NCI-H2171 treated with DMSO at 0.1 percent for 48 hours (cell line): ENCODE measurements at regions not wholly inside any gene's neighbourhood (a gene's known extent, or its start where the extent isn't known, plus 50 kb on each side); places are given as distances from the start of the nearest gene placed in this dataset.

ENCODE experiments used
- DNase-seq: peaks from one replicate; lab custom pipeline; 2025; lab: John Stamatoyannopoulos, UW

DNA sequence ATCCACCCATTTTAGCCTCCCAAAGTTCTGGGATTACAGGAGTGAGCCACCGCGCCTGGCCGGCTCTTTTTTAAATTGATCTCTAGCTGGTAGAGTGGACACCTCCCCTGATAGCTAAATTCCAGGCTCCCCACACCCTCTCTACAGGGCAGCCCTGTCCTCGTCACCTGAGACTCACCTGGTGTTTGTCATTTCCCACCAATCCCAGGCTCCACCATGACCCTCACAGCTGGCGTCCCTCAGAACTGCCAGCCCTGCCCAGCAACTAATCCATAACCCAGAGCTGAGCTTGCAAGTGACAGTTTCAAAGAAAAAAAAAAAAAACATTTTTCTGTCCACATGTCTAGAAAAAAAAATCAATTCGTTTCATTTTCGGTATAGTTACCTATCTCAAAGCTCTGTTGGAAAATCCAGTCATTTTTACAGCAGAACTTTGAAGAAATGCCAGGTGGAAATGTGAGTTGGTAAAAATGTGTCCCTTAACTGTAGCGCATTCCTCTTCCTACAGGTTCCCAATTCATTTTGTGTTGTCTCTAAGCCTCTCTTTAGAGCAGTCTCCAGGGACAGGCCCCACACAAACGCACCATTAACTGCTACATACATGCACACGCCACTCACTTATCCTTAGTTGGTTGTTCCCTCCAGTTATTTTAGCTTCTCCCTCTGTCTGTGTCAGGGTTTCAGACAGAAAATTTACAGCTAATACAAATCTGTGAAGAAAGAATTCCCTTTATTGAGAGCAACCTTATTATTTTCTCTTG lies 294.7 kb downstream of the FBXO15 start:
- no peak for DNase-seq

DNA sequence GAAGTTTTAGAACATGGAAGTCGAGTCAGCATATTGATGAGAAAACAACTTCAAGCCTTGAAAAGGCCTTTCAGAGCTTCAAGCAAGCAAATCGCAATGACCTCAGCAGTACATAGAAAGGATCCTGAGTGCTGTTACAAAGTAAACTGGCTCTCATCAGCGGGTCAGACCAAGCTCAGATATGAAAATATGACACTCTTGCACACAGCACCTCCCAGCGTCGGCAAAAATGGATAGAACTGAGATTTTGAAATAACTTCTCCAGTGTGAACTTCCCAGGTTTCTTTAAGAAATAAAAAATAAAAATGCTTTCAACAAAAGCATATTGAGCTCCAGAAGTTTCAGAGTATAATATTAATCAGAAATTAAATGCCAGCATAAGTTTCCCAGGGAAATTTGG lies 296.9 kb downstream of the FBXO15 start:
- DNase-seq, result no peak

DNA sequence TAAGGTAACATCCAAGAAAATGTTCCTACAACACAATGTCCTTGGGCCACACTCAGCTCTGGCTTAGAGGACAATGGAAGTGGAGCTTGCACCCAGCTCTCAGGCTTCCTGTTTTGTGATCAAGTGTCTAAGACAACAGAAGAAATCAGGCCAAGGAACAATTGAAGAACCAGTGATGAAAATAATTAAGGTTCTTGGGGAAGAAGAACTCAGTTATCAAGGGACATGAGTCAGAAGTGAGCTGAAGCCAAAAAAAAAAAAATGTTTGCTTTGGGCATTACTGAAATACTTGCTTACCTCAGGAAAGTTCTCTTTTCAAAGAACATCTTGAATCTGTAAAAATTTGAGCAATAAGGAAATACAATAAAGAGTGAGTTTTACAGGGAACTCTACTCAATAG lies 299.0 kb downstream of the FBXO15 start:
- no peak for DNase-seq

DNA sequence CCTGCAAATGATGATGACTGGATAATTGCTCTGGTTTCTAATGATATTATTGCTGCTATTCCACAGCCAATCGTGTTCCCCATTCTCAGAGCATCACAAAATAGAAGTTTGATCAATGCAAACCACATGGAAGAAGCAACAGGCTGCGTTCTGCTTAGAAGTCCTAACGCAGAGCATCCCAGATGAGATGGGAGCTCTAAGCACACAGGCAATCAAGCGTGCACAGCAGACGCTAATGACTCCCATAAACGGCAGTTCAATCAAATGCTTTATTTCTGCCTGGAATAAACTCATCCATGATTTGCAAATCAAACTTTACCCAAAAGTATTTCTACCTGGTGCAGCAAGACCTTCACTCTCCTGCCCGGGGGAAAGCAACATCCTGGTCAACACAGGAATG lies 304.2 kb downstream of the FBXO15 start:
- no peak for DNase-seq

DNA sequence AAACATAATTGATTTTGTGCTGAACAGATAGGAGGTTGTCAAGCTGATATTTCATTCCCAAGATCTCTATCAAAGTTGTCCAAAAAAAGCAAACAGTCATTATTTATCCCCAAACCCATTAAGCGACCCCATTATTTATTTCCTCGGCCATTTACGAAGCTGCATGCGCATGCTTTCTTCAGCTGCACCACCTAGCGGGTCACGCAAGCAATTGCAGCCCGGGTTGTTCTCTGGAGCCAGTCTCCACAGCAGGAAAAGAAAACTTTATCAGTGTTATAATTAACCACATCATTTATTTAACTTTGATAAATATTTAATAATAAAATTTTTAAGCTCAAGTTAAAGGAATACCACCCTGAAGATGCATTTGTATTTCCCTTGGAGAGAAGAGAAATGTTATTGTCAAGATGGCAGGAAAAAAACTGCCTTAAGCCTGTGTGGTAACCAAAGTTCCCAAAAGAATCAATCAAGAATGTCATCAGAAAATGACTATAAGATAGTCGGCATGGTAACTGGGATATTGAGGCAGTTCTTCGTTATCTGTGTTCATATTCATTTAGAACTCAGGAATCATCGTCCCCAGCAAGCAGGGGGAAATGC lies 304.7 kb downstream of the FBXO15 start:
- no peak for DNase-seq

DNA sequence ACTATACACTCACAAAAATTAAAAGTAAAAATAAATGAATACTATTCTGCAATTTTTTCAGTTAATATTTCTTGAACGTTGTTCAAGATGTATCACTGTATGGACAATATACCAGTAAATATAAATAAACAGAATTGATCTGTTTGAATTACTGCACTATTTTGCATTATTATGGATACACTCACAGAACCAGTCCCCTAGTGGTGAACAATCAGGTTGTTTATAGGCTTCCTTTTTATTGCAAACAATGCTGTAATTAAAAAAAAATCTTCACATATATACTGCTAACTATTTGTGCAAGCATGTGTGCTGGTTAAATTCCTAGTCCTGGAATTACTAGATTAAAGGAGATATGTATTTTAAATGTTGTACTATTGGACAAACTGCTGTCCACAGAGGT lies 306.0 kb downstream of the FBXO15 start:
- no peak for DNase-seq

DNA sequence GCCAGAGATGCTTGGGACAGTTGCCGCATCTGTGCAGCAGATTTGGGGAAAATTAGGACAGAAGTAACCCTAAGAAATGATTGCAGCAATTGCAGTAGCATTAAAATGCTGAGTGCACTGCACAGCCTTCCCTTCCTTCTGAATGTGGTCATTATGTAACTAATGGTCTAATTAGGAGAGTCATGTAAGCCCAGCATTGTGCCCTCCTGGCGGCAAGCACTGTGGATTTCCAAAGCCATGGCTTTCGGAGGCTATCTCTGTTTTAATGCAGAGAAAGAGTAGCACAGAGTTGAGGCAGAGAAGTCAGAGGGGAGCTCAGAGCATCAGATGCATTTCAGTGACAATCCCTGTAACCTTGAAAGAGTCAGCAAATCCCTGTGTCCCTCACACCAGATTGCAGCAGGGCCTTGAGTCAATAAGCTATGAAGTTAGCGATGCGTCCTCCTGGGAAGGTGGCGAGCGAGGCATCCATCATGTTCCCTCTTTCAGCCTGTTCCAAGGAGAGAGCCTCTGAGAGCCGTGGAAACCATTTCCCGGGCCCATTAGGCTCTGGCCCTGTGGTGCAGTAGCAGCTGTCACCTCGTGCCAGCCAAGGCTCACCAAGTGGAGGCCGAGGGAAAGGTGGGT lies 307.2 kb downstream of the FBXO15 start:
- DNase-seq, result no peak

DNA sequence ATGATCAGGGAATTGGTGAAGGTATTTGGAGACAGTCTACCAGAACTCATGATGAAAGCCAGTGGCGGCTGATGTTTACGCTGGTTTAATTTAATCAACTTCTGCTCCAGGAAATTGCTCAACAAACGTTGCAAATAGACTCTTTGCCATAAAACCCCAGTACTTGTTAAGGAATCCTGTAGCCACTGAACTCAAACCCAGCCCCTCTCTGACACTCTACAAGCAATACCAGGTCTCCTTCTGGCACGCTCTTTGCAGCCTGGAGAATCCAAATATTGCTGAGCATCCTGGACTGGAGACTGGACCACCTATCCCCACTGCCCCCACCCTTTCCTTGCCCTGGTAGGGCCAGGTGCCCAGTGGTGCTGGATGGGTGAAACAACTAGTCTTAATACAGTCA lies 308.2 kb downstream of the FBXO15 start:
- no peak for DNase-seq

DNA sequence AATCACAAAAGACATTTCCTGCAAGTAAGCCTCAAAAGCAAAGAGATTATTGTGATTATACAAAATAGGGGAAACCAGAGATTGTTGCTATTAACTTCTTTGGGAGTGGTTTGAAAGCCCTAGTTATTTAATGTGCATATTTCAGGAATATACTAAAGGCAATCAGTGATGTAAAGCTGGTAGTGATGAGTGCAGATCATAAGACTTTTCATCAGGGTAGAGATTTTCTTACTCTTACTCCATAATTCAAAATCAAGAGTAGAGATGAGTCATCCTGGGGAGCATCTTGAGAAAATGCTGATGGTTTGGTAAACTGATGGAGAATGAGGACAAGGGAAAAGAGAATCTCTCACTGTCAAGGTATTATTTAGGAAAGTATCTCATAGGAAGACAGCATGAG lies 309.5 kb downstream of the FBXO15 start:
- DNase-seq, result no peak

DNA sequence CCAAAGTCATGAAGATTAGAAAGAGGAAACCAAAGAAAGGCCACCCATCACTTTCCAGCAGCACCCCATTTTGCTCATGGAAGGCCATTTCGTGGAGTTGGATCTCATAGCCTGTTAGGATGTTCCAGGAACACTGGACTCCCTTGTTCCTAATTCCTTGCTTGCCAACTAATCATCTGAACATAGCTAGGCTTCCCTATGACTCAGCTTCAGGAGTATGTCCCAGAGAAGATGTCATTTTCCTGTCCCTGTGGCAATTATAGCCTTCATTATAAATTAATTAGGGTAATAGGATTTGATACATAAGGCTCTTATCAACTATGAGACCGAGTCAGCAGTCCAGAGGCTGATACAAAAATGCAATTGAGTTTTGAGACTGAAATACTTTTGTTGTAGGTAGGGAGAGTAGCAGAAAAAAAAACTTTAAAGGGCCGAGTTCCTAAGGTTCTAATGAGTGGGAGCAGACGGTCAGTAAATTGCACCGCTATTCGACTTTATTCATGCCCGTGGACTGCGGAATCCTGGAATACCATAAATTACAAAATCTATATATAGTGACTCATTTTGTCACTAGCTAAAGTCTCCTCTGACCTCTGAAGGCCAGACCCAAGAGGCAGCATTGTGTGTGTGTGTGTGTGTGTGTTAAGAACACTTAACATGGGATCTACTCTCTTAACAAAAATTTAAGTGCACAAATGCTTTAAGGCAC lies 311.8 kb downstream of the FBXO15 start:
- no peak for DNase-seq

DNA sequence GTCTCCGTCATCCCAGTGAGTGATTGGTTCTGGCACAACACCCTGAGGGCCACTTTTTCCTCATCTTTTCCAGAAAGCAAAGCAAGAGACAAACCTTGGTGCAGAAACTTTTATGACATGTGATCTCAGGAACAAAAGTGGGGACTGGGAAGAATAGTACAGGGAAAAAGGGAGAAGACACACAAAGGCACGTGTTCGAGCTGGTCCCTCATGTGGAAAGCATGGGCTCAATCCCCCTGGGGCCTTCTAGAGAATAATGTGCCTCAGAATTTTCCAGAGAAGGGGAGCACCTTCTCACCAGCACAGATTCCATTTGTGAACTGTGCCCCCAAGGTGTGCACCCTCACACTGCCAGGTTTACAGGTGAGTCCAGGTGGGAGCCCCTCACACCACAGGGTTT lies 312.6 kb downstream of the FBXO15 start:
- DNase-seq, result no peak

DNA sequence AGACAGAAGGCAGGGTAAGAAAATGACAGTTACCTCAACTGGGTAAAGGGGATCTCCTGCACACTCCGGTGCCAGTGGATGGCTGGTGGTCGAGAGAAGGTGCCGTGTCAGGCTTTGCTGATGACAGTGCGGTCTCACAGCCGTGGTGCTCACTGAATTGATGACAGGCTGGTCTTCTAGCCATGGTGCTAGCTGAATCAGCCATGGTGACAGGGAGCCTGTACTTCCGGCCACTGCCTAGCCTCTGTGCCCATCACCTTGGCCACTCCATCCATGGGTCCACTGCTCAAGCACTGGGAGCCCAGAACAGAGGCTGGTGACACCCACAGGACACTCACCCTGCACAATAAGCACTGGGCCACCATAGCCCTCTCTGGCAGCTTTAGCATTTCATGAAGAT lies 315.9 kb downstream of the FBXO15 start:
- no peak for DNase-seq

DNA sequence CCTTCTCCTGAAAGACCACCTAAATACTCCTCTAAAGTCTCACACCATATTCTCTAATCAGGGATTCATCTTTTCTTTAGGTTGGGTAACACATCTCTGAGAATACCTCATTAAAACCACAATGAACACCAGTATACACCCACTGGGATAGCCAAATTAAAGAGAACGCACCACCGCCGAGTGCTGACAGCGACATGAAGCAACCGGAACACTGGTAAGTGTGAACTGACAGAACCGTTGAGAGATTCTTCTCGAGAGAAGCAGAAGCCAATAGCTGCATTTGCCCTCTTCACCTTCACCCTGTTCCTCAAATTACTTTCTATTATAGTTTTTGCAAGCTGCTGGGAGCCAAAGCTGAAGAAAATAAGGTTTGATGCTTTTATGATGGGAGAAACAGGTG lies 318.5 kb downstream of the FBXO15 start:
- no peak for DNase-seq

DNA sequence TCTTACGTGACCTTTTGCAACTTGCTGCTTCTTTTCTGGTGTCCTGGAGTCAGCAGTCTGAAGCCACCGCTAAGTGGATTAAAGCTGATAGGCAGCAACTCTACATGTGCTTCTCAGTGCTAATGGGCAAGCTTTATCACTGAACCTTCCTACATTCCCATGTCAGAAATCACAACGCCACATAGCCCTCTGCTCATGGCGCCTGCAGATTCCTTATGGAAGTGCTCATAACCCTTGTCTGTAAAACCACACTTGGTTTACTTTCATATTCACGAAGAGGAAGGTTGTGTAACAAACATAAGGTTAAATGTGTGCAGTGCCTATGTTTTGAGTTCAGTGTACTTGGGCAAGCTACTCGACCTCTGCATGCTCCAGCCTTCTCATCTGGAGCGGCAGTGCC lies 319.8 kb downstream of the FBXO15 start:
- no peak for DNase-seq

DNA sequence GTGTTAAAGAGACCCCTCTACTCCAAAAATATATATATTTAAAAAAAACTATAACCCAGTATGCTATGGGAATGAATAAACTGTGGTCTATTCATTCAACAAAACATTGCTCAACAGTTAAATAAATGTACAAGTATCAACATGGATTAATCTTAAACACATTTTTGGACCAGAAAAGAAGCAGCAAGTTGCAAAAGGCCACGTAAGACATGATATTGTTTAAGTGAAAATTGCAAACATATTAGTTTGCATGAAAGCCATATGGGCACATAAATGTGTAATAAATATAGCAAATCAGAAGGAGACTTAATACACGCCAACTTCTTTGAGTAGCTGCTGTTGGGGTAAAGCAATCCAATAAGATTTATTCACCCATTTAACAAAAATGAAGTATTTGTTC lies 321.5 kb downstream of the FBXO15 start:
- DNase-seq, result no peak

DNA sequence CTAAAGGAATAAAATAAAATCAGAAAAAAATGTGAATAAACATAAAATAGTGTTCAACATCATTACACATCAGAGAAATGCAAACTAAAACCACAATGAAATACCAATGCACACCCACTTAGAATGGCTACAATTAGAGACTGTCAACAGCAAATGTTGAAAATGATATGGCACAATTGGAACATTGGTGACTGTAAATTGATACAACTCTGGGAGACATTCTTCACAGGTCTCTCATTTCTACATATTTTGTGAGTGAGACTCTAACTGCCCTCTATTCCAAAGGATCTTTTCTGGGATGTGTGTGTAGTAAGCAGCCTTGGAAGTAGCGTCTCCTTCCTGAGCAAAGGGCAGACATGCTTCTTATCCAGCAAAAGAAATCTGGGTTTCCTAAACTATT lies 323.0 kb downstream of the FBXO15 start:
- no peak for DNase-seq

DNA sequence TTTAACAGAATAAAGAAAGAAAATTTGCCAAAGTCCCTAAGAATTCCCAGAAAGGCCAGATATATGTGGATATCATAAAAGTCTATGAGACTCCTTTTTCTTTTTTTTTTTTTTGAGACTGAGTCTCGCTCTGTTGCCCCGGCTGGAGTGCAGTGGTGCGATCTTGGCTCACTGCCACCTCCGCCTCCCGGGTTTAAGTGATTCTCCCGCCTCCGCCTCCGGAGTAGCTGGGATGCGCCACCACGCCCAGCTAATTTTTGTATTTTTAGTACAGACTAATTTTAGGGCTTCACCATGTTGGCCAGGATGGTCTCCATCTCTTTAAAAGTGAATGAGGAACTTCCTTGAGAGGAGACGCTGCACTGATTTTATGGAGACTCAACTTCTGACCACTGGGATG lies 335.2 kb downstream of the FBXO15 start:
- no peak for DNase-seq

DNA sequence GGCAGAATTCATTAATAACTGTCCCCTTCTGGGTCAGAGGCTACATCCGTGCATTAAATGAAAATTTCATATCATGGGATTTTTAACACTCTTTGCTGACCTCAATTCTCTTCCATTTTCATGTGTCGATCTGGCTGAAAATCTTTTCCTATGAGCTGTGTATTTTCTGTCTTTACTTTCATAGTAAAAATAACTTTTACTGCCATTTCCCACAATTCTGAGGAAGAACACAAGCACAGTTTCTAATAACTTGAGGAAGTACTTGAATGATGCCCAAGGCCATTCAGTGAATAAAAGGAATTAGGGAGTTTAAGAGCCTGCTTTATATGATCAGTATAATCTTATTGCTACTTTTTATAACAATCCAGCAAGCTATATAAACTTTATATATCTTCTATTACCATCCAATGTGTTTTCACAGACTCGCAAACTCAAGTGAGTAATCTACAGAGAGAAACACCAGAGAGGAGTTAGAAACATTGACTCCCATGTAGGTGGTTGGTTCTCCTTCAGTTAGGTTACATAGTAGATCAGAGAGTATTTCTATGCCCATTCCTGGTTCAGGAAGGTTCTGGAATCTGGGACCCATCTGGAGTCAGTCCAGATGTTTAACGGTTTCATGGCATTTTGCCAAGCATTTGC lies 340.0 kb downstream of the FBXO15 start:
- no peak for DNase-seq

DNA sequence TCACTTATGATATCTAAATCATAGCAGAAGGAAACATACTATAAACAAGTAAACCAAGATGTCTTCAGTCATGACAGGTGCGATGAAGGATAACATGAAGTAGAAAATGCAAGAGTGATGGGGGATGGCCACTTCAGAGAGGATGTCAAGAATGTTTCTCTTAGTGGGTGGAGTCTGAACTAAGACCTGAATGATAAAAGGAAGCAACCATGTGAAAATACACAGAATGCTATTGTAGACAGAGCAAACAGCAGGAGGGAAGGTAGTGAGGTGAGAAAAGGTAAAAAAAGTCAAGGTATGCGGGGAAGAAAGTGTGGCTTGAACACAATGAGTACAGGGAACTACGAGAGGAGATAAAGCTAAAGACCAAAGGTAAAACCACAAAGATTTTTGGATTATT lies 341.6 kb downstream of the FBXO15 start:
- no peak for DNase-seq

DNA sequence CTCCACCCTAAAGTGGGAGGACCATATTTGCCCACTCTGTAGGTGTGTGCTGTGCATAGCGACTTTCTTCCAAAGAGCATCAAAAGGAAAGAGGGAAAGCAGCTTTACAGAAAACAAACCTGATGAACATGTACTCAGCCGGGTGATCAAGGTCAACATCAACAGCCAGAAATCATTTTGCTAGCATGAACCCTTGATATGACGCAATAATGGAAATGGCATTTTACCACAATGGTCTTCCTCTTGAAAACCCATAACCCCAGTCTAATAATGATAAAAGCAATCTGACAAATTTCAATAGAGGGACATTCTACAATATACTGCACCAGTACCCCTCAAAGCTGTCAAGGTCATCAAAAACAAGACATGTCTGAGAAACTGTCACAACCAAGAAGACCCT lies 350.2 kb downstream of the FBXO15 start:
- DNase-seq, result no peak

DNA sequence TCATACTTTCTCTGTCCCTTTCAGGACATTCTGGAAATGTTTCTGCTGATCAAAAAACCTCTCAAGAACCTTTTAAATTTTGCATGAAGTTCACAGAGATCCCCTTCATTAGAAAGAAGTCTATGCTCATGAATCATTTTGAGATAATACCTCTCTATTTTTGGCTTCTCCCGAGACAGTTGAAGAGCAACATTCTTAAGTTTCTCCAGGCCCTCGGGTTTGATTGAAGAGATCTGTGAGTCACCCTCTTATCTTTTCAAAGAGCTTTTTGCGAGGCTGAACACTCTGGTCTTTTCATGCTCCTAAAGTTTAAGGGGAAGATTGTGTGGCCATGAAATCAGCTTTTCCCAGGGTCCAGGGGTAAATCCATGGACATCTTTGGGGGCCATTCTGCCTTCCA lies 354.2 kb downstream of the FBXO15 start:
- no peak for DNase-seq

DNA sequence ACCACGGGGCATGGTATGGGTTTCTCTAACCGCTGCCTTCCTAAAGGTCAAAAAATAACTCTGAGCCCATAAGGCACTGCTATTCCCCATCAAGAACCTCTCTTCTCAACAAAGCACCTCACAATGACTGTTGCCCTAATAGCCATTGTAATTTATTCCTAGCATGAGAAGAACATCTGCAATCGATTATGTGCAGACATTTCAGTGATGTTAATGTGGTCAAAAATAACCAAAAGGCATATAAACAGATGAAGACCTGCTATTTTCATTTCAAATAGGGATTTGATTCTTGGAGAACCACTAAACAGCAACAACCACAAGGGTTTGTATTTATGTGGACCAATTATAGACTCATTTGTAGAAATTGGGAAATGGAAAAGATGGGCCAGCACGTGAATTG lies 356.6 kb downstream of the FBXO15 start:
- DNase-seq, result no peak

DNA sequence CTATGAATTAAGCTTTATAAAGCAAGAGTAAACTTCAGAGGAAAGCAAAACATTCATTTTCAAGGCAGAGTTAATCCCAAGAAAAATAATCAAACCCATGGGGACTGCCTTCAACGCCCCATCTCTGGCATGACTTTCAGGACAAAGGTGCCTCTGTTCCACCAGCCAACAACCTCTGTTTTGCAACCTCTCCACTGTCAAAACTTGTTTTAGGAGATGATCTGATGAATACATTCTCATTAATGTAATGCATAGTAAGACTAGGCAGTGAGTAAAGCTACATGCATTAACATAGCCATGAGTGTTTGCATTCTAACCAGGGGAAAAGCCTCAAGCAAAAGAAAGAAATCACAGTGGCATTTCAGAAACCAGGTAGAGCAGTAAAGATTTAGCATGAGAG lies 357.0 kb downstream of the FBXO15 start:
- DNase-seq, result no peak
